Mammary epithelial cell (primary cell): ENCODE measurements at regions not wholly inside any gene's neighbourhood (a gene's known extent, or its start where the extent isn't known, plus 50 kb on each side); places are given as distances from the start of the nearest gene placed in this dataset.

Experiments
- EZH2 ChIP-seq: IDR thresholded peaks from 2 replicates; pipeline ENCODE4 v1.6.1; 2012; ENCODE audit warnings: low read length, inconsistent platforms, borderline replicate concordance
- TF ChIP-seq, protein P1 (sequence below), 2 donors: IDR thresholded peaks in 1 of 2; conservative IDR thresholded peaks in 1 of 2; 2 replicates each; pipeline ENCODE4 v1.5.1; 2011 to 2012; ENCODE audit warnings: inconsistent platforms in 2 of 2, low read length in 2 of 2, mild to moderate bottlenecking in 2 of 2, control low read depth in 1 of 2, low read depth in 1 of 2; ENCODE audit not compliant: insufficient read depth in 1 of 2; ENCODE audit errors: extremely low read depth in 1 of 2

DNA sequence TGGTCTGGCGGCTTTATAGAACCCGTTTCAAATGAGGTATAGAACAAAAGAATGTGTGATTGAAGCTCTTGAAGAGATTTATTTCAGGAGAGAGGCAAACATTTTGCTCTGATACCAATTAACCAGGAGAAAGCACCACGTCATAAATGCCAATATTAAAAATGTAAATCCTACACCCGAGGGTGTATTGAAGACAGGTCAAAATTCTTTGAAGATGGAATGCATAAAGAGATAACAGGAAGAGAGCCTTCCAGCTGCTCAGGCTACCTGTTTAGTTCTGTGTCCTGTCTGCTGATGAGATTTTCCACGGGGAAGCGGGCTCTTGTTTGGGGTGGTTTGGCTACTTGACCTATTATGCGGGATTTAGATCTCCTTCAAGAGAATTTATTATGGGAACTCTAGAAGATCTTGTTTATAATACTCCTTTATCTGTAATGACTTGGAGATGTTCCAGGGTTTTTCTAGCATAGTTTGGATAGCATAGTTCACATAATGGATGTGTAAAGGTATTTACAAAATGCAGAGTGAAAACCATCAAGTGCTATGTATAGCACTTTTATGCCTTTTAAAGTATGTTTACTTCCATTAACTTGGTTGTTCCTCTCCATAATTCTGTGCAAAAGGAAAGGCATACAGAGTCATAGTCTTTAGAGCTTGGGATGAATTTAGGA, 204.5 kb upstream of the SPRED2 start:
- TF ChIP-seq, protein P1, sequence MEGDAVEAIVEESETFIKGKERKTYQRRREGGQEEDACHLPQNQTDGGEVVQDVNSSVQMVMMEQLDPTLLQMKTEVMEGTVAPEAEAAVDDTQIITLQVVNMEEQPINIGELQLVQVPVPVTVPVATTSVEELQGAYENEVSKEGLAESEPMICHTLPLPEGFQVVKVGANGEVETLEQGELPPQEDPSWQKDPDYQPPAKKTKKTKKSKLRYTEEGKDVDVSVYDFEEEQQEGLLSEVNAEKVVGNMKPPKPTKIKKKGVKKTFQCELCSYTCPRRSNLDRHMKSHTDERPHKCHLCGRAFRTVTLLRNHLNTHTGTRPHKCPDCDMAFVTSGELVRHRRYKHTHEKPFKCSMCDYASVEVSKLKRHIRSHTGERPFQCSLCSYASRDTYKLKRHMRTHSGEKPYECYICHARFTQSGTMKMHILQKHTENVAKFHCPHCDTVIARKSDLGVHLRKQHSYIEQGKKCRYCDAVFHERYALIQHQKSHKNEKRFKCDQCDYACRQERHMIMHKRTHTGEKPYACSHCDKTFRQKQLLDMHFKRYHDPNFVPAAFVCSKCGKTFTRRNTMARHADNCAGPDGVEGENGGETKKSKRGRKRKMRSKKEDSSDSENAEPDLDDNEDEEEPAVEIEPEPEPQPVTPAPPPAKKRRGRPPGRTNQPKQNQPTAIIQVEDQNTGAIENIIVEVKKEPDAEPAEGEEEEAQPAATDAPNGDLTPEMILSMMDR (conservative IDR thresholded peaks at IDR 0.05 in 1 of 2, IDR thresholded peaks at IDR 0.05 in 1 of 2; ENCODE audit: extremely low read depth in 1 of 2, insufficient read depth in 1 of 2, low read depth in 1 of 2, low read length in 2 of 2) = no peak
- TF ChIP-seq EZH2 = no peak
